ENCODE measurements at regions not wholly inside any gene's neighbourhood (a gene's known extent, or its start where the extent isn't known, plus 50 kb on each side); places are given as distances from the start of the nearest gene placed in this dataset.

GRCh38 chr12:89235189-89235993 lies 116.9 kb downstream of the DUSP6 start:
- H4K20me1 ChIP-seq (ENCODE audit: insufficient read depth), result no peaks in the 10 kb centered on the region
- no peaks in the 10 kb centered on the region for H3K27me3 ChIP-seq (ENCODE audit: insufficient read depth)
- TF ChIP-seq USF2 (IDR thresholded peaks at IDR 0.05; ENCODE audit: borderline replicate concordance, low read depth, low read length), result no peak
- TF ChIP-seq MAX (IDR thresholded peaks at IDR 0.05; ENCODE audit: low read depth), result no peak
- no peak for TF ChIP-seq IRF3 (IDR thresholded peaks at IDR 0.05; ENCODE audit: low read depth, low read length)
- TF ChIP-seq EZH2phosphoT487 (IDR thresholded peaks at IDR 0.05; ENCODE audit: borderline replicate concordance, low read depth), result no peak
- TF ChIP-seq PBX3 (IDR thresholded peaks at IDR 0.05), result no peak
- TF ChIP-seq SMC3 (IDR thresholded peaks at IDR 0.05; ENCODE audit: low read depth, low read length), result no peak
- TF ChIP-seq ELF1 (IDR thresholded peaks at IDR 0.05), result no peak
- no peak for TF ChIP-seq FOSL2 (IDR thresholded peaks at IDR 0.05; ENCODE audit: borderline replicate concordance, low read depth)
- TF ChIP-seq MEF2A (IDR thresholded peaks at IDR 0.05; ENCODE audit: borderline replicate concordance, low read depth), result no peak
- TF ChIP-seq ZBTB33 (IDR thresholded peaks at IDR 0.05; ENCODE audit: borderline replicate concordance, low read depth), result no peak
- no peak for TF ChIP-seq USF1 (IDR thresholded peaks at IDR 0.05; ENCODE audit: borderline replicate concordance, low read depth)
- H3K36me3 ChIP-seq (replicated peaks in 1 of 2; ENCODE audit: control insufficient read depth in 1 of 2, insufficient read depth in 2 of 2, low read length in 1 of 2), result no peaks in the 10 kb centered on the region
- no peak overlapping the region for H3K4me2 ChIP-seq
- no peak overlapping the region for H3K9ac ChIP-seq
- H3K27ac ChIP-seq (ENCODE audit: low read depth in 2 of 2, low read length in 1 of 2), result no peak overlapping the region
- no peaks in the 10 kb centered on the region for H3K9me3 ChIP-seq
- H3F3A ChIP-seq (replicated peaks; ENCODE audit: insufficient read depth), result no peaks in the 10 kb centered on the region
- peaks cover 8 to 21% of the 10 kb centered on the region in 2 experiments; a peak in 3 of 4 replicates for H3K4me1 ChIP-seq (ENCODE audit: control insufficient read depth in 1 of 2, insufficient read depth in 2 of 2, low read depth in 1 of 2, low read length in 1 of 2)
- DNase-seq, result no peak
- ChIA-PET POLR2A (no interaction called here), CTCF (interaction anchor here (1.3 kb wide), 1 partner anchor 50 kb away, joined by 3 read pairs; no protein-coding TSS in a partner anchor)
- H2AFZ ChIP-seq (ENCODE audit: low read depth), result no peak overlapping the region
- H3K4me3 ChIP-seq (ENCODE audit: low read depth in 2 of 2, low read length in 1 of 2), result no peak overlapping the region
- H3K79me2 ChIP-seq (ENCODE audit: insufficient read depth), result no peaks in the 10 kb centered on the region
- 53% methylated on average over 5 of the region's 5 CpGs for WGBS (ENCODE audit: low lambda C conversion rate)
- H3K9me2 ChIP-seq, result no peaks in the 10 kb centered on the region
